Panc1 (cell line): ENCODE measurements at regions not wholly inside any gene's neighbourhood (a gene's known extent, or its start where the extent isn't known, plus 50 kb on each side); places are given as distances from the start of the nearest gene placed in this dataset.

ENCODE experiments used
- ATAC-seq: fragments of 200-7000 bp; cut with Tn5 transposase; 2 replicates; pipeline ENCODE4 v1.9.1; 2020; ENCODE audit warnings: mild to moderate bottlenecking, moderate library complexity
- BruUV-seq: library from RNA; stranded (reverse); fragments of 400-500 nt; replicated peaks from 2 replicates; lab custom pipeline; 2021; lab: Mats Ljungman, UMichigan
- CTCF ChIA-PET: fragments of 300-600 bp; sonication (Branson Sonifier 250); formaldehyde crosslinking; loops from one replicate; lab custom pipeline; 2022; ENCODE audit warnings: antibody characterized with exemption; lab: Charles Lee
- POLR2A ChIA-PET: fragments of 300-600 bp; sonication (Branson Sonifier 250); formaldehyde crosslinking; loops from one replicate; lab custom pipeline; 2022; ENCODE audit warnings: antibody characterized with exemption; lab: Charles Lee
- DNase-seq: peaks from one replicate; pipeline ENCODE4 v3.0.0-alpha.2; 2010; ENCODE audit warnings: low read depth, low spot score
- H3K27ac ChIP-seq: 2 replicates; pipeline ENCODE4 v1.5.1; 2011; ENCODE audit warnings: mild to moderate bottlenecking, low read length, inconsistent platforms
- H3K27me3 ChIP-seq: fragments of 200-500 bp; sonication (Bioruptor generic); 2 replicates; pipeline ENCODE4 v1.6.0; 2014; ENCODE audit warnings: low read length, inconsistent platforms; ENCODE audit not compliant: control insufficient read depth, insufficient read depth
- H3K36me3 ChIP-seq: fragments of 200-500 bp; sonication (Bioruptor generic); 2 replicates; pipeline ENCODE4 v1.5.1; 2014; ENCODE audit warnings: inconsistent platforms, mild to moderate bottlenecking, low read length, moderate library complexity; ENCODE audit not compliant: control insufficient read depth, insufficient read depth
- H3K4me1 ChIP-seq: 2 replicates; pipeline ENCODE4 v1.5.1; 2011; ENCODE audit warnings: inconsistent platforms, mild to moderate bottlenecking, low read length, moderate library complexity; ENCODE audit not compliant: control insufficient read depth, insufficient read depth
- H3K4me3 ChIP-seq, 2 experiments: 2 replicates each; pipeline ENCODE4 v1.5.1; 2011 to 2012; ENCODE audit warnings: low read depth in 2 of 2, low read length in 2 of 2, mild to moderate bottlenecking in 2 of 2, inconsistent platforms in 1 of 2, moderate library complexity in 1 of 2
- H3K9me3 ChIP-seq: fragments of 200-500 bp; sonication (Bioruptor generic); 2 replicates; pipeline ENCODE4 v1.5.1; 2014; ENCODE audit warnings: low read depth, mild to moderate bottlenecking, inconsistent platforms, low read length, moderate library complexity; ENCODE audit not compliant: control insufficient read depth, insufficient read depth
- POLR2AphosphoS5 ChIP-seq: IDR thresholded peaks from 2 replicates; pipeline ENCODE4 v1.6.1; 2012; ENCODE audit warnings: mild to moderate bottlenecking, low read depth, low read length, moderate library complexity
- SIN3A ChIP-seq: IDR thresholded peaks from 2 replicates; pipeline ENCODE4 v1.6.1; 2012; ENCODE audit warnings: low read depth, mild to moderate bottlenecking, low read length, moderate library complexity, borderline replicate concordance; ENCODE audit not compliant: insufficient read depth
- TCF7L2 ChIP-seq: IDR thresholded peaks from 2 replicates; pipeline ENCODE4 v1.6.1; 2011; ENCODE audit warnings: mild to moderate bottlenecking, low read depth, low read length, inconsistent platforms
- in situ Hi-C: cut with HindIII; loops from 2 replicates; pipeline ENCODE4 v1.10.0; 2016; ENCODE audit warnings: low sequenced_read_pairs, low pct_unique_long_range_greater_than_20kb
- intact Hi-C: fragments of 100-400 bp; cut with micrococcal nuclease; formaldehyde crosslinking; loops from one replicate; pipeline ENCODE4 v1.10.0; 2022; ENCODE audit not compliant: unreplicated experiment
- TF ChIP-seq, protein P1 (sequence below): fragments of 450-650 bp; IDR thresholded peaks from 2 replicates; pipeline ENCODE4 v1.5.1; 2017; ENCODE audit warnings: mild to moderate bottlenecking
- TF ChIP-seq, protein P2 (sequence below), 2 experiments: IDR thresholded peaks; 2 replicates each; pipeline ENCODE4 v1.6.1; 2011 to 2012; ENCODE audit warnings: low read depth in 2 of 2, control low read depth in 1 of 2, low read length in 1 of 2, mild to moderate bottlenecking in 1 of 2, moderate library complexity in 1 of 2; ENCODE audit not compliant: insufficient read depth in 1 of 2

DNA sequence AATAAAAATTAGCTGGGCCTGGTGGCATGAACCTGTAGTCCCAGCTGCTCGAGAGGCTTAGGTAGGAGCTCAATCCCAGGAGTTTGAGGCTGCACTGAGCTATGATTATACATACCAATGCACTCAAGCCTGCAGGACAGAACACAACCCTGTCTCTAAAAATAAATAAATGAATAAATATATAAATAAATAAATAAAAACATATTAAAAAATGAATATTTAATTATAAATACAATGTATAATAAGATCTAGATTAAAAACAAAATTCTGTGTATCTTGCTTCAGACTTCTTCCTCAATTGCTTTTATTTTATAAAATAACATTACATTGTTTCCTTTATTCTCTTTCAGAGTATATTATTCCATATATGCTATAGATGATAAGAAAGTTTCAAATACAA is 1964.1 kb downstream of the PCDH9 start:
- in situ Hi-C loops = no loop called here

DNA sequence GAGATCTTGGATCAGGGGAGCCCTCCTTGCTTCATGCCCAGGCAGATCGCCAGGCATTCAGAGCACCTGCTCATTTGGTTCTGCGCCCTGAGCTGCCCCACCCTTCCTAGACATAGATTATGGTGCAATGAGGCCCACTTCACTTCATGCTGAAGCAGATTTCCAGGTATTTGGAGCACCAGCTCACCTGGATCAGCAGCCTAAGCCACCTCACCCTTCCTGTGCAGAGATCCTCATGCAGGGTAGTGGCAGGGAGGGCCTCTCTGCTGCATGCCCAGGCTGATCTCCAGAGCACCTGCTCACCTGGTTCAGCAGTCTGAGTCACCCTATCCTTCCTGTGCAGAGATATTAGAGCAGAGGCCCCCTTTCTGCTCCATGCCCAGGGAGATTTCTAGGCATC is 1966.1 kb downstream of the PCDH9 start:
- no peaks in the 10 kb centered on the region for H3K9me3 ChIP-seq
- ATAC-seq = no peak
- intact Hi-C loops = no loop called here
- no peak overlapping the region for H3K27ac ChIP-seq
- H3K4me3 ChIP-seq = no peak overlapping the region
- H3K36me3 ChIP-seq = no peaks in the 10 kb centered on the region
- no TSS peak for BruUV-seq
- ChIA-PET POLR2A (no interaction called here), CTCF (no interaction called here)
- TF ChIP-seq SIN3A (no peak), TCF7L2 (no peak), POLR2AphosphoS5 (no peak)
- TF ChIP-seq, protein P1, sequence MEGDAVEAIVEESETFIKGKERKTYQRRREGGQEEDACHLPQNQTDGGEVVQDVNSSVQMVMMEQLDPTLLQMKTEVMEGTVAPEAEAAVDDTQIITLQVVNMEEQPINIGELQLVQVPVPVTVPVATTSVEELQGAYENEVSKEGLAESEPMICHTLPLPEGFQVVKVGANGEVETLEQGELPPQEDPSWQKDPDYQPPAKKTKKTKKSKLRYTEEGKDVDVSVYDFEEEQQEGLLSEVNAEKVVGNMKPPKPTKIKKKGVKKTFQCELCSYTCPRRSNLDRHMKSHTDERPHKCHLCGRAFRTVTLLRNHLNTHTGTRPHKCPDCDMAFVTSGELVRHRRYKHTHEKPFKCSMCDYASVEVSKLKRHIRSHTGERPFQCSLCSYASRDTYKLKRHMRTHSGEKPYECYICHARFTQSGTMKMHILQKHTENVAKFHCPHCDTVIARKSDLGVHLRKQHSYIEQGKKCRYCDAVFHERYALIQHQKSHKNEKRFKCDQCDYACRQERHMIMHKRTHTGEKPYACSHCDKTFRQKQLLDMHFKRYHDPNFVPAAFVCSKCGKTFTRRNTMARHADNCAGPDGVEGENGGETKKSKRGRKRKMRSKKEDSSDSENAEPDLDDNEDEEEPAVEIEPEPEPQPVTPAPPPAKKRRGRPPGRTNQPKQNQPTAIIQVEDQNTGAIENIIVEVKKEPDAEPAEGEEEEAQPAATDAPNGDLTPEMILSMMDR = no peak
- TF ChIP-seq, protein P2, sequence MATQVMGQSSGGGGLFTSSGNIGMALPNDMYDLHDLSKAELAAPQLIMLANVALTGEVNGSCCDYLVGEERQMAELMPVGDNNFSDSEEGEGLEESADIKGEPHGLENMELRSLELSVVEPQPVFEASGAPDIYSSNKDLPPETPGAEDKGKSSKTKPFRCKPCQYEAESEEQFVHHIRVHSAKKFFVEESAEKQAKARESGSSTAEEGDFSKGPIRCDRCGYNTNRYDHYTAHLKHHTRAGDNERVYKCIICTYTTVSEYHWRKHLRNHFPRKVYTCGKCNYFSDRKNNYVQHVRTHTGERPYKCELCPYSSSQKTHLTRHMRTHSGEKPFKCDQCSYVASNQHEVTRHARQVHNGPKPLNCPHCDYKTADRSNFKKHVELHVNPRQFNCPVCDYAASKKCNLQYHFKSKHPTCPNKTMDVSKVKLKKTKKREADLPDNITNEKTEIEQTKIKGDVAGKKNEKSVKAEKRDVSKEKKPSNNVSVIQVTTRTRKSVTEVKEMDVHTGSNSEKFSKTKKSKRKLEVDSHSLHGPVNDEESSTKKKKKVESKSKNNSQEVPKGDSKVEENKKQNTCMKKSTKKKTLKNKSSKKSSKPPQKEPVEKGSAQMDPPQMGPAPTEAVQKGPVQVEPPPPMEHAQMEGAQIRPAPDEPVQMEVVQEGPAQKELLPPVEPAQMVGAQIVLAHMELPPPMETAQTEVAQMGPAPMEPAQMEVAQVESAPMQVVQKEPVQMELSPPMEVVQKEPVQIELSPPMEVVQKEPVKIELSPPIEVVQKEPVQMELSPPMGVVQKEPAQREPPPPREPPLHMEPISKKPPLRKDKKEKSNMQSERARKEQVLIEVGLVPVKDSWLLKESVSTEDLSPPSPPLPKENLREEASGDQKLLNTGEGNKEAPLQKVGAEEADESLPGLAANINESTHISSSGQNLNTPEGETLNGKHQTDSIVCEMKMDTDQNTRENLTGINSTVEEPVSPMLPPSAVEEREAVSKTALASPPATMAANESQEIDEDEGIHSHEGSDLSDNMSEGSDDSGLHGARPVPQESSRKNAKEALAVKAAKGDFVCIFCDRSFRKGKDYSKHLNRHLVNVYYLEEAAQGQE (IDR thresholded peaks at IDR 0.05; ENCODE audit: insufficient read depth in 1 of 2, low read depth in 2 of 2, low read length in 1 of 2) = no peak
- no peaks in the 10 kb centered on the region for H3K4me1 ChIP-seq
- in situ Hi-C loops = no loop called here
- no peak for DNase-seq
- no peaks in the 10 kb centered on the region for H3K27me3 ChIP-seq

More for the DNA sequence above, 1964.1 kb downstream of the PCDH9 start:
- DNase-seq (no peak), ATAC-seq (no peak)
- no peaks in the 10 kb centered on the region for H3K36me3 ChIP-seq
- no peaks in the 10 kb centered on the region for H3K9me3 ChIP-seq
- intact Hi-C loops = no loop called here
- ChIA-PET CTCF (no interaction called here), POLR2A (no interaction called here)
- TF ChIP-seq, protein P1 = no peak
- TF ChIP-seq POLR2AphosphoS5 = no peak
- TF ChIP-seq TCF7L2 = no peak
- TF ChIP-seq, protein P2 (IDR thresholded peaks at IDR 0.05; ENCODE audit: insufficient read depth in 1 of 2, low read depth in 2 of 2, low read length in 1 of 2) = no peak
- no peak for TF ChIP-seq SIN3A
- no TSS peak for BruUV-seq
- H3K27ac ChIP-seq = no peak overlapping the region
- H3K4me3 ChIP-seq = no peak overlapping the region
- no peaks in the 10 kb centered on the region for H3K27me3 ChIP-seq
- no peaks in the 10 kb centered on the region for H3K4me1 ChIP-seq
